ENCODE measurements at regions not wholly inside any gene's neighbourhood (a gene's known extent, or its start where the extent isn't known, plus 50 kb on each side); places are given as distances from the start of the nearest gene placed in this dataset.

GRCh38 chr7:17030559-17030958 is 148.8 kb upstream of the AGR3 start:
- H3K9ac ChIP-seq: no peak overlapping the region
- no peak overlapping the region for H3K4me3 ChIP-seq (ENCODE audit: low read depth, low read length)
- H3K36me3 ChIP-seq (ENCODE audit: control insufficient read depth, insufficient read depth, low read length): no peaks in the 10 kb centered on the region
- H3K4me2 ChIP-seq (ENCODE audit: low read length): no peak overlapping the region
- TF ChIP-seq CTCF (IDR thresholded peaks at IDR 0.05): no peak
- no peaks in the 10 kb centered on the region for H3K4me1 ChIP-seq
- H3K27ac ChIP-seq: no peak overlapping the region
- H3K9me3 ChIP-seq (ENCODE audit: control insufficient read depth, low read length): no peaks in the 10 kb centered on the region
- H3K27me3 ChIP-seq (ENCODE audit: control insufficient read depth, insufficient read depth, low read length): no peaks in the 10 kb centered on the region
- H3K79me2 ChIP-seq: no peaks in the 10 kb centered on the region
- H2AFZ ChIP-seq: no peak overlapping the region

- no peak overlapping the region for H3K4me3 ChIP-seq (ENCODE audit: low read depth, low read length)
- H3K36me3 ChIP-seq (ENCODE audit: control insufficient read depth, insufficient read depth, low read length): no peaks in the 10 kb centered on the region
- no peaks in the 10 kb centered on the region for H3K27me3 ChIP-seq (ENCODE audit: control insufficient read depth, insufficient read depth, low read length)
- H3K9me3 ChIP-seq (ENCODE audit: control insufficient read depth, low read length): no peaks in the 10 kb centered on the region
- TF ChIP-seq CTCF (IDR thresholded peaks at IDR 0.05): no peak
- no peak overlapping the region for H2AFZ ChIP-seq
- no peak overlapping the region for H3K4me2 ChIP-seq (ENCODE audit: low read length)
- no peaks in the 10 kb centered on the region for H3K79me2 ChIP-seq
- no peak overlapping the region for H3K27ac ChIP-seq
- H3K4me1 ChIP-seq: no peaks in the 10 kb centered on the region
- no peak overlapping the region for H3K9ac ChIP-seq
These were observed 150.2 kb upstream of the AGR3 start for GRCh38 chr7:17031906-17032551.

GRCh38 chr7:17033245-17033644 is 151.5 kb upstream of the AGR3 start:
- H3K9me3 ChIP-seq (ENCODE audit: control insufficient read depth, low read length): no peaks in the 10 kb centered on the region
- H2AFZ ChIP-seq: no peak overlapping the region
- H3K4me3 ChIP-seq (ENCODE audit: low read depth, low read length): no peak overlapping the region
- no peaks in the 10 kb centered on the region for H3K27me3 ChIP-seq (ENCODE audit: control insufficient read depth, insufficient read depth, low read length)
- H3K4me2 ChIP-seq (ENCODE audit: low read length): no peak overlapping the region
- H3K79me2 ChIP-seq: no peaks in the 10 kb centered on the region
- no peak overlapping the region for H3K27ac ChIP-seq
- no peaks in the 10 kb centered on the region for H3K4me1 ChIP-seq
- no peak overlapping the region for H3K9ac ChIP-seq
- no peak for TF ChIP-seq CTCF (IDR thresholded peaks at IDR 0.05)
- no peaks in the 10 kb centered on the region for H3K36me3 ChIP-seq (ENCODE audit: control insufficient read depth, insufficient read depth, low read length)

GRCh38 chr7:17036584-17036983 is 154.8 kb upstream of the AGR3 start:
- no peak overlapping the region for H3K4me2 ChIP-seq (ENCODE audit: low read length)
- H3K36me3 ChIP-seq (ENCODE audit: control insufficient read depth, insufficient read depth, low read length): no peaks in the 10 kb centered on the region
- no peak overlapping the region for H2AFZ ChIP-seq
- no peak overlapping the region for H3K27ac ChIP-seq
- H3K27me3 ChIP-seq (ENCODE audit: control insufficient read depth, insufficient read depth, low read length): no peaks in the 10 kb centered on the region
- no peak overlapping the region for H3K9ac ChIP-seq
- H3K9me3 ChIP-seq (ENCODE audit: control insufficient read depth, low read length): no peaks in the 10 kb centered on the region
- no peaks in the 10 kb centered on the region for H3K79me2 ChIP-seq
- H3K4me3 ChIP-seq (ENCODE audit: low read depth, low read length): no peak overlapping the region
- H3K4me1 ChIP-seq: no peaks in the 10 kb centered on the region
- no peak for TF ChIP-seq CTCF (IDR thresholded peaks at IDR 0.05)

- H3K9ac ChIP-seq: no peak overlapping the region
- no peak for TF ChIP-seq CTCF (IDR thresholded peaks at IDR 0.05)
These were observed 155.6 kb upstream of the AGR3 start for GRCh38 chr7:17037356-17037755.

More at GRCh38 chr7:17037356-17037755, 155.6 kb upstream of the AGR3 start:
- Histone ChIP-seq H3K4me2 (ENCODE audit: low read length) (no peak overlapping the region), H3K4me1 (no peaks in the 10 kb centered on the region), H3K27me3 (ENCODE audit: control insufficient read depth, insufficient read depth, low read length) (no peaks in the 10 kb centered on the region), H3K9me3 (ENCODE audit: control insufficient read depth, low read length) (no peaks in the 10 kb centered on the region), H3K27ac (no peak overlapping the region), H3K79me2 (no peaks in the 10 kb centered on the region), H3K36me3 (ENCODE audit: control insufficient read depth, insufficient read depth, low read length) (no peaks in the 10 kb centered on the region), H3K4me3 (ENCODE audit: low read depth, low read length) (no peak overlapping the region), H2AFZ (no peak overlapping the region)

All from parathyroid adenoma (tissue), 2 donors.